GM12865 (cell line): ENCODE measurements at regions not wholly inside any gene's neighbourhood (a gene's known extent, or its start where the extent isn't known, plus 50 kb on each side); places are given as distances from the start of the nearest gene placed in this dataset.

Experiments used
- DNase-seq: peaks from one replicate; pipeline ENCODE4 v3.0.0; 2010; ENCODE audit warnings: low read depth
- H3K4me3 ChIP-seq: 2 replicates; pipeline ENCODE4 v1.5.1; 2011; ENCODE audit warnings: mild to moderate bottlenecking, low read depth, low read length, control low read depth
- CTCF ChIP-seq: IDR thresholded peaks from 2 replicates; pipeline ENCODE4 v1.5.1; 2011; ENCODE audit warnings: low read length, control low read depth, low read depth, inconsistent platforms; ENCODE audit not compliant: insufficient read depth; ENCODE audit errors: missing control alignments

GRCh38 chr1:235059221-235059620 is 69.4 kb downstream of the TOMM20 start:
- no peak for TF ChIP-seq CTCF
- DNase-seq, result no peak
- H3K4me3 ChIP-seq, result no peak overlapping the region

GRCh38 chr1:235058695-235059094 is 69.9 kb downstream of the TOMM20 start:
- no peak for TF ChIP-seq CTCF
- H3K4me3 ChIP-seq, result no peak overlapping the region
- DNase-seq, result no peak

- no peak for DNase-seq
- no peak overlapping the region for H3K4me3 ChIP-seq
- TF ChIP-seq CTCF, result no peak
Measured at GRCh38 chr1:235057385-235058306, 71.0 kb downstream of the TOMM20 start.

- no peak overlapping the region for H3K4me3 ChIP-seq
- no peak for TF ChIP-seq CTCF
- DNase-seq, result no peak
Measured at GRCh38 chr1:235056937-235057336, 71.7 kb downstream of the TOMM20 start.

GRCh38 chr1:235054936-235055335 is 73.7 kb downstream of the TOMM20 start:
- TF ChIP-seq CTCF, result no peak
- H3K4me3 ChIP-seq, result no peak overlapping the region
- DNase-seq, result no peak

- DNase-seq, result no peak
- H3K4me3 ChIP-seq, result no peak overlapping the region
- no peak for TF ChIP-seq CTCF
Measured at GRCh38 chr1:235054466-235054865, 74.2 kb downstream of the TOMM20 start.
